Osteoblast (primary cell): ENCODE measurements at regions not wholly inside any gene's neighbourhood (a gene's known extent, or its start where the extent isn't known, plus 50 kb on each side); places are given as distances from the start of the nearest gene placed in this dataset.

Experiments used
- DNase-seq: peaks from one replicate; pipeline ENCODE4 v3.0.0; 2011; ENCODE audit warnings: low spot score, mixed read lengths; ENCODE audit not compliant: insufficient read length; ENCODE audit errors: missing footprints
- H2AFZ ChIP-seq: 2 replicates; pipeline ENCODE4 v1.6.0; 2011; ENCODE audit warnings: mild to moderate bottlenecking, low read length
- H3K27ac ChIP-seq: 2 replicates; pipeline ENCODE4 v1.5.1; 2011; ENCODE audit warnings: mild to moderate bottlenecking, low read depth, low read length, moderate library complexity
- H3K27me3 ChIP-seq: 2 replicates; pipeline ENCODE4 v1.6.0; 2012; ENCODE audit warnings: mild to moderate bottlenecking, control low read depth, inconsistent platforms, low read length, moderate library complexity; ENCODE audit not compliant: insufficient read depth
- H3K36me3 ChIP-seq: 2 replicates; pipeline ENCODE4 v1.5.1; 2011; ENCODE audit warnings: mild to moderate bottlenecking, low read length, control low read depth, moderate library complexity; ENCODE audit not compliant: insufficient read depth
- H3K4me1 ChIP-seq: 2 replicates; pipeline ENCODE4 v1.5.1; 2011; ENCODE audit warnings: mild to moderate bottlenecking, low read length, control low read depth, moderate library complexity; ENCODE audit not compliant: insufficient read depth
- H3K4me2 ChIP-seq: 2 replicates; pipeline ENCODE4 v1.6.0; 2011; ENCODE audit warnings: mild to moderate bottlenecking, low read length; ENCODE audit not compliant: insufficient read depth
- H3K4me3 ChIP-seq: fragments of 200-600 bp; sonication (generic); 3 replicates; pipeline ENCODE4 v1.5.1; 2012; ENCODE audit warnings: mild to moderate bottlenecking, low read length, inconsistent platforms; ENCODE audit not compliant: insufficient read depth
- H3K79me2 ChIP-seq: 2 replicates; pipeline ENCODE4 v1.6.0; 2012; ENCODE audit warnings: mild to moderate bottlenecking, low read length, control low read depth, inconsistent platforms; ENCODE audit not compliant: insufficient read depth
- H3K9me3 ChIP-seq: 2 replicates; pipeline ENCODE4 v1.5.1; 2011; ENCODE audit warnings: low read depth, low read length, control low read depth
- H4K20me1 ChIP-seq: 2 replicates; pipeline ENCODE4 v1.6.0; 2012; ENCODE audit warnings: mild to moderate bottlenecking, low read length, control low read depth; ENCODE audit not compliant: insufficient read depth
- TF ChIP-seq, protein P1 (sequence below): IDR thresholded peaks from 2 replicates; pipeline ENCODE4 v1.5.1; 2011; ENCODE audit warnings: mild to moderate bottlenecking, low read depth, low read length, moderate library complexity; ENCODE audit errors: extremely low read depth

DNA sequence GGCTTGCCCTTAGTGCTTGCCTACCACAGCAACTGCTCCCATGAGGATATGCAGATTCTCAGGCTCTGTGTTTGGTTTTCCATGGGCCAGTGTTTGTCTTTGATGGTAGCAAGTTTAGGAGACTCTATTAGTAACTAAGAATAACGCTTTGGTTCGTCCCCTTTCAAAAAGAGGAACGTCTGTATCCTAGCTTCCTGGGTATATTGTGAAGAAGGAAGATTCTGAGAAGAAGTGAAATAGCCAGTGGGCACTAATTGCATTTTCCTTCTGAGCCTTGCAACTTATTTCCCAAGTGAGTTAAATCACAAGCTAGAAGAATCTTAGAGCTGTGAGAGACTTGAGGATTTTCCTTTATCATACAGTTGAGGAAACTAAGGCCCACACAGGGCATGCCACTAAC lies 376.8 kb downstream of the PIK3R1 start:
- H3K4me2 ChIP-seq, result no peak overlapping the region

DNA sequence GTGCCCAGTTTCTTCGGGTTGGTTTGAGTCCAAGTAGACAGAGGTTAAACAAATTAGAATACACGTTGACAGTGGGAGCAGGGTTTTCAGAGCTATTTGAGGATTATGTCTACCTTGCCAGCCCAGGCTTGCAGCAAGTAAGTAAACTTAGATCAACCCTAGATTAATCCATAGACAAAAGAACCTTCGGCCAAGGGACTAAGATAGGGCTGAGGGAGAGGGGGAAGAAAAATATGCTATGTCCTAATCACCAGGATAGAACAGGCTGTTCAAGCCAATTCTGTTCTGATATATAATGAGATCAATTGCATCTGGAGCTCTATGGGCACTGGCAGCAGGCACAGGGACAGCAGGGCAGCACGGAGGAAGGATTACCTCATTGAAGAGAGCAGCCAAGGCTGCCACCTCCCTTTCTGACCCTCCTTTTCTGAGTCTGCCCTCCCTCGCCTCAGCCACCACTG lies 377.7 kb downstream of the PIK3R1 start:
- DNase-seq, result peak; percentile 1
- no peak overlapping the region for H3K4me3 ChIP-seq
- H3K27me3 ChIP-seq, result no peaks in the 10 kb centered on the region
- no peaks in the 10 kb centered on the region for H4K20me1 ChIP-seq
- H3K4me2 ChIP-seq, result no peak overlapping the region
- TF ChIP-seq, protein P1, sequence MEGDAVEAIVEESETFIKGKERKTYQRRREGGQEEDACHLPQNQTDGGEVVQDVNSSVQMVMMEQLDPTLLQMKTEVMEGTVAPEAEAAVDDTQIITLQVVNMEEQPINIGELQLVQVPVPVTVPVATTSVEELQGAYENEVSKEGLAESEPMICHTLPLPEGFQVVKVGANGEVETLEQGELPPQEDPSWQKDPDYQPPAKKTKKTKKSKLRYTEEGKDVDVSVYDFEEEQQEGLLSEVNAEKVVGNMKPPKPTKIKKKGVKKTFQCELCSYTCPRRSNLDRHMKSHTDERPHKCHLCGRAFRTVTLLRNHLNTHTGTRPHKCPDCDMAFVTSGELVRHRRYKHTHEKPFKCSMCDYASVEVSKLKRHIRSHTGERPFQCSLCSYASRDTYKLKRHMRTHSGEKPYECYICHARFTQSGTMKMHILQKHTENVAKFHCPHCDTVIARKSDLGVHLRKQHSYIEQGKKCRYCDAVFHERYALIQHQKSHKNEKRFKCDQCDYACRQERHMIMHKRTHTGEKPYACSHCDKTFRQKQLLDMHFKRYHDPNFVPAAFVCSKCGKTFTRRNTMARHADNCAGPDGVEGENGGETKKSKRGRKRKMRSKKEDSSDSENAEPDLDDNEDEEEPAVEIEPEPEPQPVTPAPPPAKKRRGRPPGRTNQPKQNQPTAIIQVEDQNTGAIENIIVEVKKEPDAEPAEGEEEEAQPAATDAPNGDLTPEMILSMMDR, result no peak
- H3K36me3 ChIP-seq, result no peaks in the 10 kb centered on the region
- no peaks in the 10 kb centered on the region for H3K9me3 ChIP-seq
- H3K79me2 ChIP-seq, result no peaks in the 10 kb centered on the region
- H2AFZ ChIP-seq, result no peak overlapping the region
- H3K27ac ChIP-seq, result no peak overlapping the region
- H3K4me1 ChIP-seq, result no peaks in the 10 kb centered on the region

More for the DNA sequence above, 376.8 kb downstream of the PIK3R1 start:
- no peak for DNase-seq
- no peaks in the 10 kb centered on the region for H3K27me3 ChIP-seq
- no peaks in the 10 kb centered on the region for H3K79me2 ChIP-seq
- TF ChIP-seq, protein P1, result no peak
- no peaks in the 10 kb centered on the region for H3K4me1 ChIP-seq
- H2AFZ ChIP-seq, result no peak overlapping the region
- no peak overlapping the region for H3K4me3 ChIP-seq
- H3K36me3 ChIP-seq, result no peaks in the 10 kb centered on the region
- H3K9me3 ChIP-seq, result no peaks in the 10 kb centered on the region
- no peak overlapping the region for H3K27ac ChIP-seq
- no peaks in the 10 kb centered on the region for H4K20me1 ChIP-seq

DNA sequence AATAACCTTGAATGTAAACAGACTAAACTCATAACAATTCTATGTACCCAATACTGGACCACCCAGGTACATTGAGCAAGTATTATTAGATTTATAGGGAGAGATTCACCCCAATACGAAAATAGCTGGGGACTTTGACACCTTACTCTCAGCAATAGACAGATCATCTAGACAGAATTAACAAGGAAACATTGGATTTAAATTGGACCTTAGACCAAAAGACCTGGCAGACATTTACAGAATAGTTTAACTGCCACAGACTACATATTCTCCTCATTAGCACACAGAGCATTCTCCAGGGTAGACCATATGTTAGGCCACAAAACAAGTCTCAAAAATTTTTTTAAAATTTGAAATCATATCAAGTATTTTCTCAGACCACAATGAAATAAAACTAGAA lies 397.4 kb downstream of the PIK3R1 start:
- Histone ChIP-seq H3K36me3 (no peaks in the 10 kb centered on the region), H3K79me2 (no peaks in the 10 kb centered on the region), H3K27ac (no peak overlapping the region), H3K4me3 (no peak overlapping the region), H3K4me1 (no peaks in the 10 kb centered on the region), H3K9me3 (peaks cover 4% of the 10 kb centered on the region), H3K4me2 (no peak overlapping the region), H2AFZ (no peak overlapping the region), H3K27me3 (no peaks in the 10 kb centered on the region), H4K20me1 (no peaks in the 10 kb centered on the region)
- DNase-seq, result no peak
- TF ChIP-seq, protein P1, result no peak

DNA sequence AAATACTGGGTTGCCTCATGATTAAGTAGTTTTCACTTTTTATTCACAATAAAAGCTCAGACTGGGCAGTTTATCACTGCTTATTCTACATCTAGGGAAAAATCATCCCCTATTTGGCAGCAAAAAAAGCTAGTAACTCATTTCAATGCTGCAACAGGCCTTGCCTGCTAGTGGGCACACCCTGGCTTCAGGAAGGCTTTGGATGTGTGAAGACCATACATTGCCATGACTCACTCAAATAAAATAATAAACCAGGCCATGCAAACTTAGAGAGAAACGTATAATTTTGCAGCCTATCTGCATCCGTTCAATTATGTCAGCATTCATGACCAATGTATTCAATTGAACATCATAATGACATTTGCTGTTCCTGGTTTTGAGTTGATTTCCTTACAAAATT lies 402.9 kb downstream of the PIK3R1 start:
- TF ChIP-seq, protein P1, result no peak
- H3K79me2 ChIP-seq, result no peaks in the 10 kb centered on the region
- H3K36me3 ChIP-seq, result no peaks in the 10 kb centered on the region
- no peak overlapping the region for H3K4me3 ChIP-seq
- H3K4me1 ChIP-seq, result no peaks in the 10 kb centered on the region
- no peak overlapping the region for H2AFZ ChIP-seq
- no peak for DNase-seq
- H4K20me1 ChIP-seq, result no peaks in the 10 kb centered on the region
- no peak overlapping the region for H3K27ac ChIP-seq
- peaks cover 4% of the 10 kb centered on the region for H3K27me3 ChIP-seq
- H3K4me2 ChIP-seq, result no peak overlapping the region
- no peaks in the 10 kb centered on the region for H3K9me3 ChIP-seq
